ENCODE measurements at regions not wholly inside any gene's neighbourhood (a gene's known extent, or its start where the extent isn't known, plus 50 kb on each side); places are given as distances from the start of the nearest gene placed in this dataset.

DNA sequence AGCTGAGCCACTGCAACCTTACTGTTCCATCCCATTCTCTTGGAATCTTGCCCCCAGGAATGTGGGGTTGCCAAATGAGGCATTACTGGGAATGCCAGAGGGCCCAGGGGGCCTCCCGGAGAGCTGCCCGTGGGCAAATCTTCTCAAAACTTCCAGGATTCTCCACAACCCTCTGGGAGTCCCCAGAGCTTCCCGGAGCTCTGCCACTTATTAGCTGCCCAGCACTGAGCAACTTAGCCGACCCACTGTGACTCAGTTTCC lies 306.0 kb downstream of the FOXL1 start:
- 64 to 87% (median 76%) methylated on average over 4 of the region's 4 CpGs for WGBS, 4 donors
- DNase-seq (no peak), ATAC-seq (no peak)
- Histone ChIP-seq H3K36me3 (no peaks in the 10 kb centered on the region), H3K27me3 (peaks cover 0 to 7% (median 0%) of the 10 kb centered on the region in 9 donors), H3K4me1 (peaks cover 0 to 13% (median 6%) of the 10 kb centered on the region in 12 donors), H3K9me3 (no peaks in the 10 kb centered on the region), H3K27ac (no peak overlapping the region), H3K4me3 (no peak overlapping the region)
- TF ChIP-seq, protein P1, sequence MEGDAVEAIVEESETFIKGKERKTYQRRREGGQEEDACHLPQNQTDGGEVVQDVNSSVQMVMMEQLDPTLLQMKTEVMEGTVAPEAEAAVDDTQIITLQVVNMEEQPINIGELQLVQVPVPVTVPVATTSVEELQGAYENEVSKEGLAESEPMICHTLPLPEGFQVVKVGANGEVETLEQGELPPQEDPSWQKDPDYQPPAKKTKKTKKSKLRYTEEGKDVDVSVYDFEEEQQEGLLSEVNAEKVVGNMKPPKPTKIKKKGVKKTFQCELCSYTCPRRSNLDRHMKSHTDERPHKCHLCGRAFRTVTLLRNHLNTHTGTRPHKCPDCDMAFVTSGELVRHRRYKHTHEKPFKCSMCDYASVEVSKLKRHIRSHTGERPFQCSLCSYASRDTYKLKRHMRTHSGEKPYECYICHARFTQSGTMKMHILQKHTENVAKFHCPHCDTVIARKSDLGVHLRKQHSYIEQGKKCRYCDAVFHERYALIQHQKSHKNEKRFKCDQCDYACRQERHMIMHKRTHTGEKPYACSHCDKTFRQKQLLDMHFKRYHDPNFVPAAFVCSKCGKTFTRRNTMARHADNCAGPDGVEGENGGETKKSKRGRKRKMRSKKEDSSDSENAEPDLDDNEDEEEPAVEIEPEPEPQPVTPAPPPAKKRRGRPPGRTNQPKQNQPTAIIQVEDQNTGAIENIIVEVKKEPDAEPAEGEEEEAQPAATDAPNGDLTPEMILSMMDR (IDR thresholded peaks at IDR 0.05) = no peak
- no peak for TF ChIP-seq POLR2A (IDR thresholded peaks at IDR 0.05)
- intact Hi-C loops (cut with DNase I) = no loop called here

DNA sequence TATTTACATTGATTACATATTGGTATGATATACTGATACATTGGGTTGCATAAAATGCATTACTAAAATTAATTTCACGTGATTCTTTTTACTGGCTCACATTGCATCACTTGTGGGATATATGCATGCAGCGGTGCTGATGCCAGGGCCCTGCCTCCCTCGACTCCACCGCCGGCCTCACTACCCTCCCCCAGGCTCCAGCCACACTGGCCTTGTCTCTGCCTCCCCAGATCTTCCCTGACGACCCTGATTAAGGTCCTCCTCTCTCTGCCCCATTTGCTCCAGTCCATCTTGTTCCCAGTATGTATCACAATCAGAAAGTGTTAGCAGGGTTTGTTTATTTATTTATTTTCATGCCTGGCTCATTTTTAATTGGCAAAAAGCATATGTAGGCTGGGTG lies 306.8 kb downstream of the FOXL1 start:
- intact Hi-C loops (cut with DNase I) = no loop called here
- Histone ChIP-seq H3K4me1 (peaks cover 0 to 13% (median 6%) of the 10 kb centered on the region in 12 donors), H3K27me3 (no peaks in the 10 kb centered on the region), H3K27ac (no peak overlapping the region), H3K36me3 (no peaks in the 10 kb centered on the region), H3K9me3 (no peaks in the 10 kb centered on the region), H3K4me3 (no peak overlapping the region)
- WGBS, 4 donors = 69 to 90% (median 81%) methylated on average over 6 of the region's 6 CpGs
- ATAC-seq (no peak), DNase-seq (no peak)
- TF ChIP-seq, protein P1 (IDR thresholded peaks at IDR 0.05) = no peak
- no peak for TF ChIP-seq POLR2A (IDR thresholded peaks at IDR 0.05)

DNA sequence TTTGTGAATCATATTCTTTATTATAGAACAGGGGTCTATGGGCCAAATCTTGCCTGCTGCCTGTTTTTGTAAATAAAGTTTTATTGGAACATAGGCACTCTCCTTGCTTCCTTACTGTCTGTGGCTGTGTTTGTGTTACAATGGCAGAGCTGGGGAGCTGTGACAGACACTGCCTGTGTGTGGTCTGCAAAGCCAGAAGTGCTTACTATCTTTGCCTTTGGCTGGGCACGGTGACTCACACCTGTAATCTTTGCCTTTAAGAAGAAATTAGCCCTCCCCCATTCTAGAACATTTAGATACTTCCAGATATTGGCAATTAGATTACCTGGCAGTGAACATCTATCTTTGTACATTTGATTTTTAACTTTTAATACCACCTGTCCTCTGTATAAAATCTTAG lies 308.3 kb downstream of the FOXL1 start:
- no peak for ATAC-seq
- intact Hi-C loops (cut with DNase I) = no loop called here
- Histone ChIP-seq H3K27ac (no peak overlapping the region), H3K4me1 (peaks cover 0 to 13% (median 6%) of the 10 kb centered on the region in 12 donors), H3K4me3 (no peak overlapping the region), H3K9me3 (no peaks in the 10 kb centered on the region), H3K27me3 (no peaks in the 10 kb centered on the region), H3K36me3 (no peaks in the 10 kb centered on the region)
- no peak for TF ChIP-seq POLR2A (IDR thresholded peaks at IDR 0.05)
- TF ChIP-seq, protein P1 (IDR thresholded peaks at IDR 0.05) = no peak
- WGBS, 4 donors = 29 to 64% (median 36%) methylated on average over 1 of the region's 1 CpG
- DNase-seq = no peak

DNA sequence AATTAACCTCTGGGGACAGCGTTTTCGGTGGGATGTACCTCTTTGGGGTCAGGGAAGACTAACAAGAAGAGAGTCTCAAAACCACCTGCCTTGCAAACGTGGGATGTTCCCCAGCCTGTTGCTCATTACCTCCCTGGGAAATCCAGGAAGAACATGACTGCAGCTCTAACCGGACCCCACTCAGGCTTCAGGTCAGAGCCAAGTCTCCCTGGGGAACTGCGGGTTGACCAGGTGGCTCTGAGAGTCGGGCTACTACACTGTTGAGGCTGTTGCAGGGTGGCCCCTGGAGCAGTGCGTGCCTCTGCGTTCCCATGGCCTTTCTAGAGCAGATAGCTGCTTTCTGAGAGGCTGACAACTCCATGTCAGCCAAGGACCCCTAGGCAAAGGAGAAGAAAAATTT lies 309.1 kb downstream of the FOXL1 start:
- Histone ChIP-seq H3K36me3 (no peaks in the 10 kb centered on the region), H3K27ac (no peak overlapping the region), H3K9me3 (no peaks in the 10 kb centered on the region), H3K4me1 (peaks cover 0 to 10% (median 6%) of the 10 kb centered on the region in 12 donors), H3K27me3 (no peaks in the 10 kb centered on the region), H3K4me3 (no peak overlapping the region)
- DNase-seq (no peak), ATAC-seq (no peak)
- intact Hi-C loops (cut with DNase I) = no loop called here
- WGBS, 4 donors = 79 to 92% (median 81%) methylated on average over 6 to 8 of the region's 8 CpGs
- TF ChIP-seq POLR2A (IDR thresholded peaks at IDR 0.05) = no peak
- TF ChIP-seq, protein P1 (IDR thresholded peaks at IDR 0.05) = no peak

All from heart left ventricle (tissue), 16 donors.